Chondrocyte (in vitro differentiated cells): ENCODE measurements at regions not wholly inside any gene's neighbourhood (a gene's known extent, or its start where the extent isn't known, plus 50 kb on each side); places are given as distances from the start of the nearest gene placed in this dataset.

Experiments
- DNase-seq: peaks from one replicate; pipeline ENCODE4 v3.0.0; 2021; ENCODE audit warnings: mixed read lengths, low spot score
- H3K27ac Mint-ChIP-seq: one replicate; pipeline ENCODE4 v1.8.0; 2021; ENCODE audit warnings: mild to moderate bottlenecking, moderate library complexity, mixed read lengths; ENCODE audit not compliant: unreplicated experiment
- H3K27me3 Mint-ChIP-seq: 2 replicates; pipeline ENCODE4 v1.8.0; 2021; ENCODE audit warnings: low read depth, mixed read lengths
- H3K36me3 Mint-ChIP-seq: 2 replicates; pipeline ENCODE4 v1.8.0; 2021; ENCODE audit warnings: low read depth, mixed read lengths
- H3K4me1 Mint-ChIP-seq: 2 replicates; pipeline ENCODE4 v1.8.0; 2021; ENCODE audit warnings: low read depth, mild to moderate bottlenecking, mixed read lengths
- H3K4me3 Mint-ChIP-seq: one replicate; pipeline ENCODE4 v1.8.0; 2021; ENCODE audit warnings: mild to moderate bottlenecking, moderate library complexity, mixed read lengths; ENCODE audit not compliant: unreplicated experiment
- H3K9me3 Mint-ChIP-seq: 2 replicates; pipeline ENCODE4 v1.8.0; 2021; ENCODE audit warnings: low read depth, mixed read lengths
- TF ChIP-seq, protein P1 (sequence below): fragments of 200-600 bp; sonication (generic); IDR thresholded peaks from 2 replicates; pipeline ENCODE4 v1.5.0; 2021; ENCODE audit warnings: antibody characterized with exemption, mild to moderate bottlenecking, moderate library complexity

DNA sequence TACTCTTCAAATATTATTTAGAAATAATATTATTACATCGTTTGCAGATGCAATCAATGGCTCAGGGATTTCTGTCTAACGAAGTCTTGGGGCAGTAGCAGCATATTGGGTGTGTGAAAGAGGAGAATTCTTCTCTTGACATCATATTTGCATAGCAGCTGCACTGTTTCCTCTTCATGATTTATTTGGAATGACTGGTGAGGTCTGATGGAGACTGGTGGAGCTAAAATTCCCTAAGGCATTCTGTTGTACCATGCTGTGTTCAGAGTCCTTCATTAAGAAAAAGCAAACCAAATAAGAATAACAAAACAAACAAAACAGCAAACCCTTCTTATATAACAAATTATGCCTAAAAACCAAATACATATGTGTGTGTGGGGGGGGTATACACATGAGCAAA is 177.6 kb downstream of the DIRAS2 start:
- Mint-ChIP-seq H3K27ac (no peak overlapping the region), H3K4me3 (no peak overlapping the region)

DNA sequence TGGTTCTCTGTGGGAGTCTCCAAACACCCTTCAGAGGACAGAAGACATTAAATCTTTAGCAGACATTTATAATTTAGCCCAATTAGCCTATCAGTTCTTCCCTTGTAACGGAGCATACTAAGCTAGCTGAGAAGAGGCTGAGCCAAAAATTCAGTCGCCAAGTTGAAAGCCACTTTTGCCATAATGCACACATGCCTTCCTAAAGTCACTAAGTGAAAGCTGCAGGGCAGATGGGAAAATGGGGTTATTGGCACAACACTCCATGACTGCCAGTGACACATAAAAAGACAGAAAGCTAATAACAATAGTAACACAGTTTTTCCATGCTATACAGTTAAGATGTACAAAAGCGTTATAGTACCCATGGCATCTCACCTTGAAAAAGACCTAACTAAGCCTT is 176.2 kb downstream of the DIRAS2 start:
- Mint-ChIP-seq H3K9me3 (peaks cover 2% of the 10 kb centered on the region), H3K4me1 (no peaks in the 10 kb centered on the region), H3K4me3 (no peak overlapping the region), H3K27ac (no peak overlapping the region), H3K27me3 (peaks cover 2% of the 10 kb centered on the region), H3K36me3 (peaks cover 1% of the 10 kb centered on the region)
- TF ChIP-seq, protein P1, sequence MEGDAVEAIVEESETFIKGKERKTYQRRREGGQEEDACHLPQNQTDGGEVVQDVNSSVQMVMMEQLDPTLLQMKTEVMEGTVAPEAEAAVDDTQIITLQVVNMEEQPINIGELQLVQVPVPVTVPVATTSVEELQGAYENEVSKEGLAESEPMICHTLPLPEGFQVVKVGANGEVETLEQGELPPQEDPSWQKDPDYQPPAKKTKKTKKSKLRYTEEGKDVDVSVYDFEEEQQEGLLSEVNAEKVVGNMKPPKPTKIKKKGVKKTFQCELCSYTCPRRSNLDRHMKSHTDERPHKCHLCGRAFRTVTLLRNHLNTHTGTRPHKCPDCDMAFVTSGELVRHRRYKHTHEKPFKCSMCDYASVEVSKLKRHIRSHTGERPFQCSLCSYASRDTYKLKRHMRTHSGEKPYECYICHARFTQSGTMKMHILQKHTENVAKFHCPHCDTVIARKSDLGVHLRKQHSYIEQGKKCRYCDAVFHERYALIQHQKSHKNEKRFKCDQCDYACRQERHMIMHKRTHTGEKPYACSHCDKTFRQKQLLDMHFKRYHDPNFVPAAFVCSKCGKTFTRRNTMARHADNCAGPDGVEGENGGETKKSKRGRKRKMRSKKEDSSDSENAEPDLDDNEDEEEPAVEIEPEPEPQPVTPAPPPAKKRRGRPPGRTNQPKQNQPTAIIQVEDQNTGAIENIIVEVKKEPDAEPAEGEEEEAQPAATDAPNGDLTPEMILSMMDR: no peak
- no peak for DNase-seq

More for the DNA sequence above, 177.6 kb downstream of the DIRAS2 start:
- TF ChIP-seq, protein P1: no peak
- Mint-ChIP-seq H3K9me3 (peaks cover 2% of the 10 kb centered on the region), H3K27me3 (peaks cover under 1% of the 10 kb centered on the region), H3K4me1 (no peaks in the 10 kb centered on the region), H3K36me3 (peaks cover 1% of the 10 kb centered on the region)
- no peak for DNase-seq

DNA sequence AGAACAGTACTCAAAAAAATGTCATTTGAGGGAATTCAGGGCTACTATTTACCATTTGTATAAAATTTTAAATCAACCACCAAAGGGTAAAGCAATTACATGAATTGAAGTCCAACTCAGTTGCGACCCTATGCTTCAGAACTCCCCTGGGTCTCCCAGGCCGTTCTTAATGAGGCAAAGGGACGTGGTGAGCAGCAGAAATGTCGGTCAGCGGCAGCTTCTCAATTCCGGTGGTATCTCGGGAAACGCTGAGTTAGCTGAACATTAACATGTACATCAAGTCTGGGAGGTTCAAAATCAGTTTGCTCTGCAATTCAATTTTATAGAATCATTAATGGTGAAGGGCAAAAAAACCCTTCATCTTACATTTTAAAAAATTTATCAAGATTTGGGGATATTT is 173.2 kb downstream of the DIRAS2 start:
- Mint-ChIP-seq H3K9me3 (no peaks in the 10 kb centered on the region), H3K27ac (no peak overlapping the region), H3K4me1 (no peaks in the 10 kb centered on the region)

DNA sequence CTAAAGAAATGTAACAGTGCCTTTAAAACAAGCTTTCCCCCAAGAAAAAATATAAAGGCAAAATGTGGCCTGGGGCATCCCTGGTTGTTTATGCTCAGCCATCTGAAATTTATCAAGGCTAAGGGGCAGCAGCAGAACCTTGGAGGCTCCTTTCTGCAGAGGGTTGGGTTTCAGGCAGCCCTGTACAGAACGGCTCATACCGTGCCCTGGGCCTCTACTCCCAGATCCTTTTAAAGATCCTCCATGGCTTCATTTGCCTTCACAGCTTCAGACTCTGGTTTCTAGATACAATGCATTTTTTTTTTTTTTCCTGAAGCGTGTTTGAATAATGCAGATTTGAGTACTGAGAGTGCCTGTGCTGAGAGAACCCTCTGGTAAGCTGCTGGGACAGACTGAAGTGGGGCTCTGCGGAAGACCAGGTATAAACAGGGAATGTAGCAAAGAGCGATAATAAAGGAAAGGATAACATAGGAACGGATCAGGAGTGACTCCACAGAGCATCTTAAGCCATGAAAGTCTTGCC is 172.7 kb downstream of the DIRAS2 start:
- TF ChIP-seq, protein P1: no peak
- no peaks in the 10 kb centered on the region for H3K36me3 Mint-ChIP-seq

More for the DNA sequence above, 173.2 kb downstream of the DIRAS2 start:
- no peaks in the 10 kb centered on the region for H3K36me3 Mint-ChIP-seq
- peaks cover 2% of the 10 kb centered on the region for H3K27me3 Mint-ChIP-seq
- TF ChIP-seq, protein P1: no peak
- DNase-seq: no peak
- no peak overlapping the region for H3K4me3 Mint-ChIP-seq

DNA sequence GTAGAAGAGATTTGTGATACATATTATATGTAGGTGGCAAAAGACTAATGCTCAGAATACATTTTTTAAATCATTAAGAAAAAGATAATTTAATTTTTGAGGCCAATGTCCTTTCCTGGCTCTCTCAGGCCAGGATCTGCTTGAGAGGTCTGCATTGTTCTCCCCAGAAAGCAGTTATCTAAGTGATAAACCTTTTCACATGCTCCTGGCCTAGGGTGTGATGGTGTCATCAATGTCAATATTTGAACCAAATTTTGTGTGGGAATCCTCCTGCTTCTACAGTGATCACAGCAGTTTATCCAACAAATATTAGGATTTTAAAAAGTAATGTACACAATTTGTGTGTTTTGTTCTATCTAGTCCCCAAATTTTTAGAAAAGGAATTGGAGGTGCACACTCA is 166.6 kb downstream of the DIRAS2 start:
- Mint-ChIP-seq H3K27me3 (peaks cover 1% of the 10 kb centered on the region), H3K27ac (no peak overlapping the region), H3K4me1 (no peaks in the 10 kb centered on the region), H3K36me3 (no peaks in the 10 kb centered on the region), H3K9me3 (no peaks in the 10 kb centered on the region), H3K4me3 (no peak overlapping the region)
- DNase-seq: no peak
- TF ChIP-seq, protein P1: no peak

More for the DNA sequence above, 172.7 kb downstream of the DIRAS2 start:
- Mint-ChIP-seq H3K4me3 (no peak overlapping the region), H3K27me3 (peaks cover 2% of the 10 kb centered on the region), H3K4me1 (no peaks in the 10 kb centered on the region), H3K27ac (no peak overlapping the region), H3K9me3 (no peaks in the 10 kb centered on the region)
- DNase-seq: no peak
